Naive thymus-derived CD4-positive, alpha-beta T cell (primary cell): ENCODE measurements at regions not wholly inside any gene's neighbourhood (a gene's known extent, or its start where the extent isn't known, plus 50 kb on each side); places are given as distances from the start of the nearest gene placed in this dataset.
A peak's percentile ranks its signal among the peaks of the same experiment; 100 is the strongest.
"Not testable (repeated sequence)": the region's sequence is repeated elsewhere in the genome, so short reads cannot be mapped to it uniquely, and the experiment has no call there.

ENCODE experiments used
- ATAC-seq: fragments of 150-1000 bp; cut with Tn5 transposase; 2 replicates; pipeline ENCODE4 v1.10.0; 2021; ENCODE audit warnings: mild to moderate bottlenecking, moderate library complexity
- CTCF ChIA-PET: fragments of 350-600 bp; sonication (Branson Sonifier 250); formaldehyde crosslinking; loops from one replicate; lab custom pipeline; 2021; ENCODE audit warnings: antibody characterized with exemption; lab: Charles Lee
- POLR2A ChIA-PET: fragments of 350-600 bp; sonication (Branson Sonifier 250); formaldehyde crosslinking; loops from one replicate; lab custom pipeline; 2021; ENCODE audit warnings: antibody characterized with exemption, inconsistent platforms; lab: Charles Lee
- DNase-seq, 9 donors: peaks; one replicate each; pipeline versions ENCODE4 v3.0.0 to v3.0.0-alpha.2; 2020 to 2022; ENCODE audit warnings: mixed read lengths in 1 of 9
- H3K27ac ChIP-seq: one replicate; pipeline ENCODE4 v1.7.0; 2013; ENCODE audit warnings: mild to moderate bottlenecking, low read depth, low read length, moderate library complexity
- H3K27me3 ChIP-seq, 2 donors: one replicate each; pipeline ENCODE4 v1.7.0; 2013; ENCODE audit warnings: low read length in 2 of 2, mild to moderate bottlenecking in 2 of 2, moderate library complexity in 2 of 2; ENCODE audit not compliant: control insufficient read depth in 2 of 2, insufficient read depth in 2 of 2
- H3K36me3 ChIP-seq, 3 experiments: 1 replicate in 2 of 3; 2 replicates in 1 of 3; pipeline ENCODE4 v1.7.0; 2013; ENCODE audit warnings: low read length in 3 of 3, mild to moderate bottlenecking in 3 of 3, moderate library complexity in 1 of 3; ENCODE audit not compliant: insufficient read depth in 3 of 3, control insufficient read depth in 2 of 3
- H3K4me1 ChIP-seq, 2 donors: one replicate each; pipeline ENCODE4 v1.7.0; 2013; ENCODE audit warnings: low read length in 2 of 2, mild to moderate bottlenecking in 2 of 2, moderate library complexity in 1 of 2; ENCODE audit not compliant: control insufficient read depth in 2 of 2, insufficient read depth in 2 of 2
- H3K4me3 ChIP-seq: 2 replicates; pipeline ENCODE4 v1.7.0; 2013; ENCODE audit warnings: mild to moderate bottlenecking, low read length
- H3K9me3 ChIP-seq, 3 experiments: 1 replicate in 2 of 3; 2 replicates in 1 of 3; pipeline ENCODE4 v1.7.0; 2013; ENCODE audit warnings: low read length in 3 of 3; ENCODE audit not compliant: control insufficient read depth in 2 of 3
- H3K27ac Mint-ChIP-seq, 9 donors: one replicate each; pipeline ENCODE4 v1.8.0; 2020 to 2022; ENCODE audit warnings: mixed read lengths in 9 of 9, mild to moderate bottlenecking in 8 of 9, moderate library complexity in 5 of 9, inconsistent platforms in 2 of 9
- H3K27me3 Mint-ChIP-seq, 5 donors: one replicate each; pipeline ENCODE4 v1.8.0; 2021 to 2022; ENCODE audit warnings: mixed read lengths in 5 of 5, mild to moderate bottlenecking in 1 of 5
- H3K36me3 Mint-ChIP-seq, 5 donors: one replicate each; pipeline ENCODE4 v1.8.0; 2020 to 2022; ENCODE audit warnings: mixed read lengths in 5 of 5, mild to moderate bottlenecking in 3 of 5, inconsistent platforms in 1 of 5
- H3K4me1 Mint-ChIP-seq, 7 donors: one replicate each; pipeline ENCODE4 v1.8.0; 2020 to 2022; ENCODE audit warnings: mixed read lengths in 7 of 7, mild to moderate bottlenecking in 3 of 7, inconsistent platforms in 1 of 7
- H3K4me3 Mint-ChIP-seq, 10 donors: one replicate each; pipeline ENCODE4 v1.8.0; 2020 to 2022; ENCODE audit warnings: mild to moderate bottlenecking in 10 of 10, mixed read lengths in 10 of 10, moderate library complexity in 6 of 10, inconsistent platforms in 2 of 10
- H3K9me3 Mint-ChIP-seq, 11 donors: one replicate each; pipeline ENCODE4 v1.8.0; 2020 to 2022; ENCODE audit warnings: mixed read lengths in 11 of 11, mild to moderate bottlenecking in 4 of 11, inconsistent platforms in 1 of 11, moderate library complexity in 1 of 11
- intact Hi-C, 2 donors: fragments of 100-400 bp; cut with micrococcal nuclease; formaldehyde crosslinking; loops; one replicate each; pipeline ENCODE4 v1.15.1; 2023

GRCh38 chr15:87470923-87471322, 785.6 kb downstream of the NTRK3 start:
- Mint-ChIP-seq H3K4me1 (no peaks in the 10 kb centered on the region), H3K27me3 (peaks cover 0 to 13% (median 0%) of the 10 kb centered on the region in 5 donors), H3K4me3 (no peak overlapping the region), H3K9me3 (peaks cover 0 to 7% (median 0%) of the 10 kb centered on the region in 11 donors), H3K27ac (no peak overlapping the region), H3K36me3 (no peaks in the 10 kb centered on the region)
- ATAC-seq, result no peak
- ChIA-PET CTCF (no interaction called here), POLR2A (no interaction called here)
- H3K9me3 ChIP-seq, result no peaks in the 10 kb centered on the region
- DNase-seq, result no peak
- H3K27ac ChIP-seq, result no peak overlapping the region
- H3K4me3 ChIP-seq, result no peak overlapping the region
- no peaks in the 10 kb centered on the region for H3K4me1 ChIP-seq
- no peaks in the 10 kb centered on the region for H3K27me3 ChIP-seq
- intact Hi-C loops, result no loop called here
- H3K36me3 ChIP-seq, result no peaks in the 10 kb centered on the region

GRCh38 chr15:87463956-87464355, 792.6 kb downstream of the NTRK3 start:
- H3K4me1 ChIP-seq, POLR2A ChIA-PET, intact Hi-C loops, CTCF ChIA-PET, ATAC-seq, H3K36me3 ChIP-seq, H3K4me3 ChIP-seq, H3K27me3 ChIP-seq, H3K9me3 ChIP-seq, H3K4me3 Mint-ChIP-seq, H3K27ac ChIP-seq, H3K4me1 Mint-ChIP-seq, H3K36me3 Mint-ChIP-seq, DNase-seq, H3K27ac Mint-ChIP-seq: not testable (repeated sequence)
- Mint-ChIP-seq H3K27me3 (peaks cover 0 to 19% (median 8%) of the 10 kb centered on the region in 5 donors), H3K9me3 (peaks cover 0 to 11% (median 2%) of the 10 kb centered on the region in 11 donors)

GRCh38 chr15:87461631-87462030, 794.9 kb downstream of the NTRK3 start:
- no peak overlapping the region for H3K27ac ChIP-seq
- DNase-seq (no peak), ATAC-seq (no peak)
- Mint-ChIP-seq H3K27ac (no peak overlapping the region), H3K9me3 (peaks cover 0 to 11% (median 2%) of the 10 kb centered on the region in 11 donors), H3K4me3 (no peak overlapping the region), H3K27me3 (peaks cover 0 to 19% (median 9%) of the 10 kb centered on the region in 5 donors), H3K4me1 (no peaks in the 10 kb centered on the region), H3K36me3 (no peaks in the 10 kb centered on the region)
- H3K9me3 ChIP-seq, result no peaks in the 10 kb centered on the region
- POLR2A ChIA-PET, result no interaction called here
- no peak overlapping the region for H3K4me3 ChIP-seq
- intact Hi-C loops, result no loop called here
- no peaks in the 10 kb centered on the region for H3K4me1 ChIP-seq
- CTCF ChIA-PET, result no interaction called here
- H3K27me3 ChIP-seq, result no peaks in the 10 kb centered on the region
- H3K36me3 ChIP-seq, result no peaks in the 10 kb centered on the region

- Histone ChIP-seq H3K4me3 (no peak overlapping the region), H3K36me3 (no peaks in the 10 kb centered on the region), H3K27me3 (no peaks in the 10 kb centered on the region), H3K27ac (no peak overlapping the region), H3K4me1 (no peaks in the 10 kb centered on the region), H3K9me3 (no peaks in the 10 kb centered on the region)
- peak overlapping the region in 1 of 9 donors; percentile 61 for H3K27ac Mint-ChIP-seq
- peaks cover 0 to 6% (median 3%) of the 10 kb centered on the region in 11 donors for H3K9me3 Mint-ChIP-seq
- no peak for DNase-seq
- intact Hi-C loops, result no loop called here
- ATAC-seq, result no peak
- ChIA-PET CTCF (no interaction called here), POLR2A (no interaction called here)
- H3K4me3 Mint-ChIP-seq, result no peak overlapping the region
- no peaks in the 10 kb centered on the region for H3K36me3 Mint-ChIP-seq
- peaks cover 0 to 10% (median 9%) of the 10 kb centered on the region in 5 donors for H3K27me3 Mint-ChIP-seq
- no peaks in the 10 kb centered on the region for H3K4me1 Mint-ChIP-seq
These were observed 801.7 kb downstream of the NTRK3 start for GRCh38 chr15:87454860-87455259.

GRCh38 chr15:87450314-87450713, 806.2 kb downstream of the NTRK3 start:
- H3K4me1 ChIP-seq, result no peaks in the 10 kb centered on the region
- DNase-seq, result no peak
- no peaks in the 10 kb centered on the region for H3K9me3 ChIP-seq
- no peaks in the 10 kb centered on the region for H3K36me3 ChIP-seq
- Mint-ChIP-seq H3K27ac (no peak overlapping the region), H3K4me3 (no peak overlapping the region), H3K4me1 (no peaks in the 10 kb centered on the region), H3K27me3 (peaks cover 0 to 15% (median 7%) of the 10 kb centered on the region in 5 donors), H3K36me3 (peaks cover 0 to 6% (median 0%) of the 10 kb centered on the region in 5 donors), H3K9me3 (peaks cover 0 to 16% (median 4%) of the 10 kb centered on the region in 11 donors)
- POLR2A ChIA-PET, result no interaction called here
- ATAC-seq, result no peak
- intact Hi-C loops, result no loop called here
- no peak overlapping the region for H3K27ac ChIP-seq
- H3K4me3 ChIP-seq, result no peak overlapping the region
- CTCF ChIA-PET, result no interaction called here
- no peaks in the 10 kb centered on the region for H3K27me3 ChIP-seq

- Mint-ChIP-seq H3K4me1 (no peaks in the 10 kb centered on the region), H3K27ac (no peak overlapping the region), H3K36me3 (no peaks in the 10 kb centered on the region), H3K4me3 (no peak overlapping the region), H3K9me3 (peaks cover 0 to 7% (median 0%) of the 10 kb centered on the region in 11 donors), H3K27me3 (peaks cover 0 to 14% (median 7%) of the 10 kb centered on the region in 5 donors)
- no peak overlapping the region for H3K4me3 ChIP-seq
- no peak overlapping the region for H3K27ac ChIP-seq
- no peak for ATAC-seq
- intact Hi-C loops, result no loop called here
- POLR2A ChIA-PET, result no interaction called here
- H3K4me1 ChIP-seq, result no peaks in the 10 kb centered on the region
- H3K27me3 ChIP-seq, result no peaks in the 10 kb centered on the region
- no peaks in the 10 kb centered on the region for H3K9me3 ChIP-seq
- CTCF ChIA-PET, result no interaction called here
- no peak for DNase-seq
- no peaks in the 10 kb centered on the region for H3K36me3 ChIP-seq
These were observed 817.4 kb downstream of the NTRK3 start for GRCh38 chr15:87439090-87439489.

GRCh38 chr15:87433871-87434270, 822.7 kb downstream of the NTRK3 start:
- H3K27ac ChIP-seq, result no peak overlapping the region
- no peaks in the 10 kb centered on the region for H3K4me1 ChIP-seq
- Mint-ChIP-seq H3K4me3 (no peak overlapping the region), H3K36me3 (no peaks in the 10 kb centered on the region), H3K4me1 (no peaks in the 10 kb centered on the region), H3K9me3 (peaks cover 0 to 6% (median 0%) of the 10 kb centered on the region in 11 donors), H3K27me3 (peaks cover 0 to 26% (median 23%) of the 10 kb centered on the region in 5 donors), H3K27ac (no peak overlapping the region)
- CTCF ChIA-PET, result no interaction called here
- intact Hi-C loops, result no loop called here
- POLR2A ChIA-PET, result no interaction called here
- H3K9me3 ChIP-seq, result no peaks in the 10 kb centered on the region
- H3K36me3 ChIP-seq, result no peaks in the 10 kb centered on the region
- ATAC-seq (no peak), DNase-seq (no peak)
- no peak overlapping the region for H3K4me3 ChIP-seq
- no peaks in the 10 kb centered on the region for H3K27me3 ChIP-seq
